HCT116 (cell line): ENCODE measurements at regions not wholly inside any gene's neighbourhood (a gene's known extent, or its start where the extent isn't known, plus 50 kb on each side); places are given as distances from the start of the nearest gene placed in this dataset.

Source experiments
- ATAC-seq: fragments of 200-7000 bp; cut with Tn5 transposase; 2 replicates; pipeline ENCODE4 v1.9.1; 2020; ENCODE audit warnings: mild to moderate bottlenecking, moderate library complexity
- BruUV-seq: library from RNA; stranded (reverse); fragments of 400-500 nt; replicated peaks from 2 replicates; lab custom pipeline; 2021; lab: Mats Ljungman, UMichigan
- CTCF ChIA-PET: fragments of 300-600 bp; sonication (Branson Sonifier 250); formaldehyde crosslinking; loops from one replicate; lab custom pipeline; 2021; ENCODE audit warnings: antibody characterized with exemption; lab: Charles Lee
- POLR2A ChIA-PET: fragments of 300-600, 350-600 bp; sonication (Branson Sonifier 250); formaldehyde crosslinking; loops from one replicate; lab custom pipeline; 2021; ENCODE audit warnings: antibody characterized with exemption; lab: Charles Lee
- RAD21 ChIA-PET, 2 experiments: fragments of 300-600 bp; sonication (Branson Sonifier 250); formaldehyde crosslinking; loops; one replicate each; lab custom pipeline; 2023; ENCODE audit warnings: low total read pairs in 2 of 2; ENCODE audit not compliant: uncharacterized antibody in 2 of 2, unreplicated experiment in 2 of 2, low non-redundant PET in 1 of 2; lab: Charles Lee
- DNase-seq: peaks from one replicate; pipeline ENCODE4 v3.0.0-alpha.2; 2010; ENCODE audit warnings: low read depth, low spot score
- H2AFZ ChIP-seq: fragments of 200-600 bp; shearing (Covaris generic), sonication (generic); 2 replicates; pipeline ENCODE4 v1.6.1; 2017; ENCODE audit warnings: low read depth, mixed run types, mixed read lengths, antibody characterized with exemption, low read length; ENCODE audit not compliant: poor library complexity, severe bottlenecking
- H3K27ac ChIP-seq: 2 replicates; pipeline ENCODE4 v1.5.1; 2012; ENCODE audit warnings: low read depth, low read length
- H3K27me3 ChIP-seq: fragments of 200-600 bp; sonication (generic); 2 replicates; pipeline ENCODE4 v1.6.1; 2016; ENCODE audit warnings: mixed run types, low read length, mixed read lengths; ENCODE audit not compliant: insufficient read depth
- H3K36me3 ChIP-seq, 2 experiments: fragments of 200-500 bp in 1 of 2; fragments of 200-600 bp in 1 of 2; sonication (Bioruptor generic) in 1 of 2; sonication (generic) in 1 of 2; 2 replicates each; pipeline versions ENCODE4 v1.5.1 to v1.6.1; 2014 to 2016; ENCODE audit warnings: low read length in 2 of 2, inconsistent platforms in 1 of 2, mixed read lengths in 1 of 2, mixed run types in 1 of 2; ENCODE audit not compliant: insufficient read depth in 2 of 2, control insufficient read depth in 1 of 2
- H3K4me1 ChIP-seq, 2 experiments: fragments of 200-600 bp in 1 of 2; sonication (generic) in 1 of 2; 2 replicates each; pipeline versions ENCODE4 v1.5.1 to v1.6.1; 2012 to 2017; ENCODE audit warnings: low read length in 2 of 2, inconsistent platforms in 1 of 2, mild to moderate bottlenecking in 1 of 2, mixed read lengths in 1 of 2, mixed run types in 1 of 2, moderate library complexity in 1 of 2; ENCODE audit not compliant: insufficient read depth in 2 of 2, control insufficient read depth in 1 of 2
- H3K4me2 ChIP-seq: fragments of 200-600 bp; sonication (generic); 2 replicates; pipeline ENCODE4 v1.6.1; 2017; ENCODE audit warnings: mixed run types, low read length, mixed read lengths
- H3K4me3 ChIP-seq, 2 experiments: fragments of 200-600 bp in 1 of 2; sonication (generic) in 1 of 2; replicated peaks in 1 of 2; 2 replicates each; pipeline ENCODE4 v1.5.1; 2011 to 2016; ENCODE audit warnings: low read length in 2 of 2, control low read depth in 1 of 2, low read depth in 1 of 2, mild to moderate bottlenecking in 1 of 2, mixed read lengths in 1 of 2, mixed run types in 1 of 2
- H3K79me2 ChIP-seq: fragments of 200-600 bp; sonication (generic); 2 replicates; pipeline ENCODE4 v1.6.1; 2017; ENCODE audit warnings: mild to moderate bottlenecking, mixed run types, low read length, moderate library complexity, mixed read lengths; ENCODE audit not compliant: insufficient read depth
- H3K9ac ChIP-seq: fragments of 200-600 bp; sonication (generic); 2 replicates; pipeline ENCODE4 v1.6.1; 2016; ENCODE audit warnings: low read length, mixed read lengths
- H3K9me2 ChIP-seq: fragments of 200-600 bp; sonication (generic), shearing (Covaris generic); 2 replicates; pipeline ENCODE4 v1.6.1; 2017; ENCODE audit warnings: mixed run types, mild to moderate bottlenecking, moderate library complexity; ENCODE audit not compliant: insufficient read depth
- H3K9me3 ChIP-seq, 2 experiments: fragments of 200-500 bp in 1 of 2; fragments of 200-600 bp in 1 of 2; sonication (Bioruptor generic) in 1 of 2; sonication (generic) in 1 of 2; 2 replicates each; pipeline ENCODE4 v1.6.1; 2014 to 2017; ENCODE audit warnings: low read length in 2 of 2, mixed read lengths in 2 of 2, inconsistent platforms in 1 of 2, low read depth in 1 of 2, mild to moderate bottlenecking in 1 of 2, mixed run types in 1 of 2, moderate library complexity in 1 of 2; ENCODE audit not compliant: control insufficient read depth in 1 of 2, insufficient read depth in 1 of 2
- H4K20me1 ChIP-seq: fragments of 200-600 bp; sonication (generic), shearing (Covaris generic); 2 replicates; pipeline ENCODE4 v1.6.1; 2017; ENCODE audit warnings: mixed run types, mild to moderate bottlenecking, moderate library complexity; ENCODE audit not compliant: insufficient read depth
- RAD21 ChIP-seq: IDR thresholded peaks from 2 replicates; pipeline ENCODE4 v1.6.1; 2012; ENCODE audit warnings: low read depth, mild to moderate bottlenecking
- SP1 ChIP-seq: IDR thresholded peaks from 2 replicates; pipeline ENCODE4 v1.6.1; 2012; ENCODE audit warnings: low read depth
- SRF ChIP-seq: IDR thresholded peaks from 2 replicates; pipeline ENCODE4 v1.6.1; 2012; ENCODE audit warnings: low read depth
- intact Hi-C: fragments of 100-400 bp; cut with micrococcal nuclease; formaldehyde crosslinking; loops from 2 replicates; pipeline ENCODE4 v1.10.0; 2022
- TF ChIP-seq, protein P1 (sequence below), 3 experiments: fragments of 200-600 bp in 1 of 3; sonication (generic) in 1 of 3; IDR thresholded peaks in 2 of 3; conservative IDR thresholded peaks in 1 of 3; 2 replicates each; pipeline ENCODE4 v1.5.1; 2012 to 2017; ENCODE audit warnings: low read depth in 2 of 3, low read length in 2 of 3, antibody characterized with exemption in 1 of 3, borderline replicate concordance in 1 of 3, control low read depth in 1 of 3, mild to moderate bottlenecking in 1 of 3, mixed read lengths in 1 of 3, mixed run types in 1 of 3, moderate library complexity in 1 of 3; ENCODE audit not compliant: insufficient read depth in 1 of 3
- TF ChIP-seq, protein P2 (sequence below): IDR thresholded peaks from 2 replicates; pipeline ENCODE4 v1.6.1; 2012; ENCODE audit warnings: low read depth
- TF ChIP-seq, protein P3 (sequence below): IDR thresholded peaks from 2 replicates; pipeline ENCODE4 v1.6.1; 2011; ENCODE audit warnings: mild to moderate bottlenecking, low read length, moderate library complexity; ENCODE audit not compliant: insufficient replicate concordance; ENCODE audit errors: extremely low read depth

DNA sequence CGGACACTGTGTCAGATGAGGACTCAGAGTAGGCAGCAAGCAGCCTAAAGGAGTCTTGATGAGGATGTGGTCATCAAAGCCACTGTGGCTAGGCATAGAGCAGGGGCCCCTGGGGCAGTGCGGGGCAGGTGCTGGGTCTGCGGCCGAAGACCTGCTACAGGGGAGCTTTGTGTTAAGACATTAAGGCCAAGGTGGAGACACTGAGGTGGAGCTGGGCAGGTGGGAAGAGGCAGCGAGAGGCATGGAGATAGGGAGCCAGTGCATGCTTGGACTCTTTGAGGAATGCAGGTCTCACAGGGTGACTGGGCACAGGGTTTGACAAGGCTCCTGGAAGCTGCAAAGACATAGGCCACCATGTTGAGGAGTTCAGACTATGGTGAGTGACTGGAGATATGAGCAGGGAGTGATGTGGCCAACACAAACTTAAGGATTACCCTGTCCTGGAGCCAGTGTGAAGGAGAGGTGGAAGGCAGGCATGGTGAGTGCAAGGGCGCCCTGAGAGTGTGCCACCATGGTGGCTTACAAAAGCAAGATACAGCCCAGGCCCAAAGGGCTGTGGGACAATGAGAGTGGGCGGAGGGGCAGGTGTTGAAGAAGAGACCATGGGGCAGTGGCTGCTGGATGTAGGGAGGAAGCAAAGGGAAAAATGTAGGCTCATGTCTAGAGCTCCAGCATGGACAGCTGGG is 450.9 kb upstream of the HS6ST1 start:
- intact Hi-C loops: no loop called here
- H3K4me1 ChIP-seq: no peaks in the 10 kb centered on the region
- peaks cover 10% of the 10 kb centered on the region; the same call in 1 of the 2 replicates for H3K27me3 ChIP-seq
- ChIA-PET CTCF (no interaction called here), POLR2A (no interaction called here), RAD21 (no interaction called here)
- no peaks in the 10 kb centered on the region for H3K9me3 ChIP-seq
- no peak for DNase-seq
- no peak overlapping the region for H3K4me2 ChIP-seq
- ATAC-seq: no peak
- TF ChIP-seq, protein P1, sequence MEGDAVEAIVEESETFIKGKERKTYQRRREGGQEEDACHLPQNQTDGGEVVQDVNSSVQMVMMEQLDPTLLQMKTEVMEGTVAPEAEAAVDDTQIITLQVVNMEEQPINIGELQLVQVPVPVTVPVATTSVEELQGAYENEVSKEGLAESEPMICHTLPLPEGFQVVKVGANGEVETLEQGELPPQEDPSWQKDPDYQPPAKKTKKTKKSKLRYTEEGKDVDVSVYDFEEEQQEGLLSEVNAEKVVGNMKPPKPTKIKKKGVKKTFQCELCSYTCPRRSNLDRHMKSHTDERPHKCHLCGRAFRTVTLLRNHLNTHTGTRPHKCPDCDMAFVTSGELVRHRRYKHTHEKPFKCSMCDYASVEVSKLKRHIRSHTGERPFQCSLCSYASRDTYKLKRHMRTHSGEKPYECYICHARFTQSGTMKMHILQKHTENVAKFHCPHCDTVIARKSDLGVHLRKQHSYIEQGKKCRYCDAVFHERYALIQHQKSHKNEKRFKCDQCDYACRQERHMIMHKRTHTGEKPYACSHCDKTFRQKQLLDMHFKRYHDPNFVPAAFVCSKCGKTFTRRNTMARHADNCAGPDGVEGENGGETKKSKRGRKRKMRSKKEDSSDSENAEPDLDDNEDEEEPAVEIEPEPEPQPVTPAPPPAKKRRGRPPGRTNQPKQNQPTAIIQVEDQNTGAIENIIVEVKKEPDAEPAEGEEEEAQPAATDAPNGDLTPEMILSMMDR (IDR thresholded peaks at IDR 0.05 in 2 of 3, conservative IDR thresholded peaks at IDR 0.05 in 1 of 3; ENCODE audit: borderline replicate concordance in 1 of 3, insufficient read depth in 1 of 3, low read depth in 2 of 3, low read length in 2 of 3): no peak
- no peak for TF ChIP-seq SP1
- no peak for TF ChIP-seq RAD21
- TF ChIP-seq SRF: no peak
- TF ChIP-seq, protein P2, sequence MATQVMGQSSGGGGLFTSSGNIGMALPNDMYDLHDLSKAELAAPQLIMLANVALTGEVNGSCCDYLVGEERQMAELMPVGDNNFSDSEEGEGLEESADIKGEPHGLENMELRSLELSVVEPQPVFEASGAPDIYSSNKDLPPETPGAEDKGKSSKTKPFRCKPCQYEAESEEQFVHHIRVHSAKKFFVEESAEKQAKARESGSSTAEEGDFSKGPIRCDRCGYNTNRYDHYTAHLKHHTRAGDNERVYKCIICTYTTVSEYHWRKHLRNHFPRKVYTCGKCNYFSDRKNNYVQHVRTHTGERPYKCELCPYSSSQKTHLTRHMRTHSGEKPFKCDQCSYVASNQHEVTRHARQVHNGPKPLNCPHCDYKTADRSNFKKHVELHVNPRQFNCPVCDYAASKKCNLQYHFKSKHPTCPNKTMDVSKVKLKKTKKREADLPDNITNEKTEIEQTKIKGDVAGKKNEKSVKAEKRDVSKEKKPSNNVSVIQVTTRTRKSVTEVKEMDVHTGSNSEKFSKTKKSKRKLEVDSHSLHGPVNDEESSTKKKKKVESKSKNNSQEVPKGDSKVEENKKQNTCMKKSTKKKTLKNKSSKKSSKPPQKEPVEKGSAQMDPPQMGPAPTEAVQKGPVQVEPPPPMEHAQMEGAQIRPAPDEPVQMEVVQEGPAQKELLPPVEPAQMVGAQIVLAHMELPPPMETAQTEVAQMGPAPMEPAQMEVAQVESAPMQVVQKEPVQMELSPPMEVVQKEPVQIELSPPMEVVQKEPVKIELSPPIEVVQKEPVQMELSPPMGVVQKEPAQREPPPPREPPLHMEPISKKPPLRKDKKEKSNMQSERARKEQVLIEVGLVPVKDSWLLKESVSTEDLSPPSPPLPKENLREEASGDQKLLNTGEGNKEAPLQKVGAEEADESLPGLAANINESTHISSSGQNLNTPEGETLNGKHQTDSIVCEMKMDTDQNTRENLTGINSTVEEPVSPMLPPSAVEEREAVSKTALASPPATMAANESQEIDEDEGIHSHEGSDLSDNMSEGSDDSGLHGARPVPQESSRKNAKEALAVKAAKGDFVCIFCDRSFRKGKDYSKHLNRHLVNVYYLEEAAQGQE: no peak
- TF ChIP-seq, protein P3, sequence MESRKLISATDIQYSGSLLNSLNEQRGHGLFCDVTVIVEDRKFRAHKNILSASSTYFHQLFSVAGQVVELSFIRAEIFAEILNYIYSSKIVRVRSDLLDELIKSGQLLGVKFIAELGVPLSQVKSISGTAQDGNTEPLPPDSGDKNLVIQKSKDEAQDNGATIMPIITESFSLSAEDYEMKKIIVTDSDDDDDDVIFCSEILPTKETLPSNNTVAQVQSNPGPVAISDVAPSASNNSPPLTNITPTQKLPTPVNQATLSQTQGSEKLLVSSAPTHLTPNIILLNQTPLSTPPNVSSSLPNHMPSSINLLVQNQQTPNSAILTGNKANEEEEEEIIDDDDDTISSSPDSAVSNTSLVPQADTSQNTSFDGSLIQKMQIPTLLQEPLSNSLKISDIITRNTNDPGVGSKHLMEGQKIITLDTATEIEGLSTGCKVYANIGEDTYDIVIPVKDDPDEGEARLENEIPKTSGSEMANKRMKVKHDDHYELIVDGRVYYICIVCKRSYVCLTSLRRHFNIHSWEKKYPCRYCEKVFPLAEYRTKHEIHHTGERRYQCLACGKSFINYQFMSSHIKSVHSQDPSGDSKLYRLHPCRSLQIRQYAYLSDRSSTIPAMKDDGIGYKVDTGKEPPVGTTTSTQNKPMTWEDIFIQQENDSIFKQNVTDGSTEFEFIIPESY: no peak
- TF ChIP-seq, all 23 proteins: peak for 0
- no peak overlapping the region for H2AFZ ChIP-seq
- no peaks in the 10 kb centered on the region for H4K20me1 ChIP-seq
- no peaks in the 10 kb centered on the region for H3K9me2 ChIP-seq
- BruUV-seq: no TSS peak
- no peaks in the 10 kb centered on the region for H3K79me2 ChIP-seq
- H3K9ac ChIP-seq: no peak overlapping the region
- no peaks in the 10 kb centered on the region for H3K36me3 ChIP-seq
- no peak overlapping the region for H3K27ac ChIP-seq
- H3K4me3 ChIP-seq: no peak overlapping the region
